ENCODE measurements at regions not wholly inside any gene's neighbourhood (a gene's known extent, or its start where the extent isn't known, plus 50 kb on each side); places are given as distances from the start of the nearest gene placed in this dataset.

GRCh38 chr5:155472780-155473179, 459.2 kb downstream of the KIF4B start:
- no peak for DNase-seq (ENCODE audit: low read depth)
- TF ChIP-seq, protein P1, sequence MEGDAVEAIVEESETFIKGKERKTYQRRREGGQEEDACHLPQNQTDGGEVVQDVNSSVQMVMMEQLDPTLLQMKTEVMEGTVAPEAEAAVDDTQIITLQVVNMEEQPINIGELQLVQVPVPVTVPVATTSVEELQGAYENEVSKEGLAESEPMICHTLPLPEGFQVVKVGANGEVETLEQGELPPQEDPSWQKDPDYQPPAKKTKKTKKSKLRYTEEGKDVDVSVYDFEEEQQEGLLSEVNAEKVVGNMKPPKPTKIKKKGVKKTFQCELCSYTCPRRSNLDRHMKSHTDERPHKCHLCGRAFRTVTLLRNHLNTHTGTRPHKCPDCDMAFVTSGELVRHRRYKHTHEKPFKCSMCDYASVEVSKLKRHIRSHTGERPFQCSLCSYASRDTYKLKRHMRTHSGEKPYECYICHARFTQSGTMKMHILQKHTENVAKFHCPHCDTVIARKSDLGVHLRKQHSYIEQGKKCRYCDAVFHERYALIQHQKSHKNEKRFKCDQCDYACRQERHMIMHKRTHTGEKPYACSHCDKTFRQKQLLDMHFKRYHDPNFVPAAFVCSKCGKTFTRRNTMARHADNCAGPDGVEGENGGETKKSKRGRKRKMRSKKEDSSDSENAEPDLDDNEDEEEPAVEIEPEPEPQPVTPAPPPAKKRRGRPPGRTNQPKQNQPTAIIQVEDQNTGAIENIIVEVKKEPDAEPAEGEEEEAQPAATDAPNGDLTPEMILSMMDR (conservative IDR thresholded peaks at IDR 0.05; ENCODE audit: low read depth, low read length): no peak
- H3K4me3 ChIP-seq (ENCODE audit: low read depth, low read length): no peak overlapping the region

DNA sequence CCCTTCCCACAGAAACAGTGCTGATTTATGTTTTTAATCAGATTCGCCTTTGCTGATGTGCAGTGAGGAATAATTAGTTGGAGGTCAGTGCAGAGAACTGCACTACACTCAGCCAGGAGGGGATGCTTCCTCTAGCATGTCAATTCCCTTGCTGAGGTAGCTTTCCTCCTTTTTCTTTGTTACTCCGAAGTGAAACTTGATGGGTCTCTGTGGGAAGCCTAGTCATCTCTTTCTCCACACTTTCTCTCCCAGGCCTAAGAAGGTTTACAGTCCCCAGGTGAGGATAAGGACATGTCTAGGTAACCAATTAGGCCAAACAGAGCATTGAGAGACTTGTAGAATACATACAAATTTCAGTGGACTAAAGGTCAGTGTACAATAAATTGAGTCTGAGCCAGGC, 461.8 kb downstream of the KIF4B start:
- DNase-seq (ENCODE audit: low read depth): no peak
- no peak overlapping the region for H3K4me3 ChIP-seq (ENCODE audit: low read depth, low read length)
- TF ChIP-seq, protein P1 (conservative IDR thresholded peaks at IDR 0.05; ENCODE audit: low read depth, low read length): no peak

DNA sequence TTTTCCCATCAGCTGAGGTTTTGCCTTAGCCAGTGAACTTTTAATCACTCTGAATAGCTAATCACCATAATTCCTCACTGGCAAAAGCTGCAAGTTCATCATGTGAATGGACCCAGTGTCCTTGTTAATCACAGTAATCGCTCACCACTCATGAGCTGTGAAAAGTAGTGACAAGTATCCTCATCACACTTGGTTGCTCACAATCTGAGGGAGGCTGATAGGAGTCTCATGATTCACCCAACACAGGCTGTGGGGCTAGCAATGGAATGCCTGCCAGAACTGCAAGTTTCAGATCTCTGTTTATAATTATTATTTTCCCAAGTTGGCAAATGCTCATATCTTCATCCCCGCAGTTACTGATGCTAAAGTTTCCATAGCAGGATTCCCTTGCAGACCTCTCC, 467.2 kb downstream of the KIF4B start:
- DNase-seq (ENCODE audit: low read depth): peak; percentile 75
- H3K4me3 ChIP-seq (ENCODE audit: low read depth, low read length): no peak overlapping the region
- TF ChIP-seq, protein P1 (conservative IDR thresholded peaks at IDR 0.05; ENCODE audit: low read depth, low read length): no peak

- TF ChIP-seq, protein P1 (conservative IDR thresholded peaks at IDR 0.05; ENCODE audit: low read depth, low read length): no peak
- no peak for DNase-seq (ENCODE audit: low read depth)
- H3K4me3 ChIP-seq (ENCODE audit: low read depth, low read length): no peak overlapping the region
Observed at GRCh38 chr5:155481182-155481581, 467.6 kb downstream of the KIF4B start.

DNA sequence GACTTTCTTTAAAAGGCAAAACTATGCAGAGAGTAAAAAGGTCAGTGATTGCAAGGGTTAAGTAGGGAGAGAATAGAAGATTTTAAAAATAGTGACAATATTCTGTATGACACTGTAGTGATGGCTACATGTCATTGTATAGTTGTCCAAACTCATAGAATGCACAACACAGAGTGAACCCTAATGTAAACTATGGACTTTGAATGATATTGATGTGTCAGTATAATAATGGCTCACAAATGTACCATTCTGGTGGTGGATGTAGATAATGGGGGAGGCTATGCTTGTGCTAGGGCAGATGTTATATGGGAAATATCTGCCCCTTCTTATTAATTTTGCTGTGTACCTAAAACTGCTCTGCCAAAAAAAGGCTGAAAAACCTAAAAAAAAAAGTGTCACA, 468.9 kb downstream of the KIF4B start:
- H3K4me3 ChIP-seq (ENCODE audit: low read depth, low read length): no peak overlapping the region
- DNase-seq (ENCODE audit: low read depth): no peak
- TF ChIP-seq, protein P1 (conservative IDR thresholded peaks at IDR 0.05; ENCODE audit: low read depth, low read length): no peak

DNA sequence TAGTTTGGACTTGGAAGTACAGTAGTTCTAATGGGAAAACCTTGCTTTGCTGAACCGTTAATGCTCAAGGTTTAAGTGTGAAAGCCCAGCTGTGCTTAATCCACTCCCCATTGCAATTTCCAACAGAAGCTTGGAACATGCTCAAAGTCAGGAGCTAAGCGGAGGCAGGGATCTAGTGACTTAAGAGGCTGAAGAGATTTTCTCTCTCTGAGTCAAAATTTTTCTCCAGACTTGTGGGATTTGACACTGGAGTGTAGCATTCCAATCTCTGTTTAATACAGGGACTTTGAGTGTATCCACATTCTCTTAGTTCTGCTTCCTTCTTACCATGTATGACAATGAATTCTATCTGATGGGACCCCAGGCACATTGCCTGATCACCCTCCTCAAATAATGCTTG, 471.8 kb downstream of the KIF4B start:
- TF ChIP-seq, protein P1 (conservative IDR thresholded peaks at IDR 0.05; ENCODE audit: low read depth, low read length): no peak
- H3K4me3 ChIP-seq (ENCODE audit: low read depth, low read length): no peak overlapping the region
- peak; percentile 44 for DNase-seq (ENCODE audit: low read depth)

DNA sequence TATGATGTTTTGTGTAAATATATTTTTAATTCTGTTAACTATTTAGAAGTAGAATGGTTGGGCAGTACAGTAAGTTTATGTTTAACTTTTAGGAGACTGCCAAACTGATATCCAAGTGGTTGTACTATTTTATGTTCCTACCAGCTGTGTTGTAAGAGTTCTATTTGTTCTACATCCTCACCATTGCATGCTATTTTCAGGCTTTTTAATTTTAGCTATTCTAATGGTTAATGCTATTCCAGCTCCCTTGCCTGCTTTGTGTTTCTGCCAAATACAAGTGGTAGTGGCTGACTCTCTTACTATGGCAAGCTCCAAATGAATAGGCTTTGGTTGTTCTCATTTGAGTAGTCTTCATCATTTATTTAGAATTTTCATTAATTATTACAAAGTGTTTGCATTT, 476.4 kb downstream of the KIF4B start:
- TF ChIP-seq, protein P1 (conservative IDR thresholded peaks at IDR 0.05; ENCODE audit: low read depth, low read length): no peak
- DNase-seq (ENCODE audit: low read depth): no peak
- H3K4me3 ChIP-seq (ENCODE audit: low read depth, low read length): no peak overlapping the region
